Activated CD4-positive, alpha-beta memory T cell treated with anti-CD3 and anti-CD28 coated beads, Interleukin-2, amount 10 ng/mL, durations not matched to agents 7 days and 5 days (primary cell): ENCODE measurements at regions not wholly inside any gene's neighbourhood (a gene's known extent, or its start where the extent isn't known, plus 50 kb on each side); places are given as distances from the start of the nearest gene placed in this dataset.

Source experiments
- CTCF ChIA-PET: fragments of 350-600 bp; sonication (Branson Sonifier 250); formaldehyde crosslinking; loops from one replicate; lab custom pipeline; 2021; ENCODE audit warnings: antibody characterized with exemption, inconsistent platforms; lab: Charles Lee
- POLR2A ChIA-PET: fragments of 350-600 bp; sonication (Branson Sonifier 250); formaldehyde crosslinking; loops from one replicate; lab custom pipeline; 2021; ENCODE audit warnings: antibody characterized with exemption; lab: Charles Lee
- DNase-seq: peaks from one replicate; pipeline ENCODE4 v3.0.0-alpha.2; 2020
- H3K27ac Mint-ChIP-seq: one replicate; pipeline ENCODE4 v1.8.0; 2021; ENCODE audit warnings: mild to moderate bottlenecking, mixed read lengths
- H3K27me3 Mint-ChIP-seq: one replicate; pipeline ENCODE4 v1.8.0; 2021; ENCODE audit warnings: mixed read lengths
- H3K36me3 Mint-ChIP-seq: one replicate; pipeline ENCODE4 v1.8.0; 2021; ENCODE audit warnings: low read depth, mixed read lengths
- H3K4me1 Mint-ChIP-seq: one replicate; pipeline ENCODE4 v1.8.0; 2021; ENCODE audit warnings: mixed read lengths
- H3K4me3 Mint-ChIP-seq: one replicate; pipeline ENCODE4 v1.8.0; 2021; ENCODE audit warnings: mild to moderate bottlenecking, mixed read lengths
- H3K9me3 Mint-ChIP-seq: one replicate; pipeline ENCODE4 v1.8.0; 2021; ENCODE audit warnings: mixed read lengths

DNA sequence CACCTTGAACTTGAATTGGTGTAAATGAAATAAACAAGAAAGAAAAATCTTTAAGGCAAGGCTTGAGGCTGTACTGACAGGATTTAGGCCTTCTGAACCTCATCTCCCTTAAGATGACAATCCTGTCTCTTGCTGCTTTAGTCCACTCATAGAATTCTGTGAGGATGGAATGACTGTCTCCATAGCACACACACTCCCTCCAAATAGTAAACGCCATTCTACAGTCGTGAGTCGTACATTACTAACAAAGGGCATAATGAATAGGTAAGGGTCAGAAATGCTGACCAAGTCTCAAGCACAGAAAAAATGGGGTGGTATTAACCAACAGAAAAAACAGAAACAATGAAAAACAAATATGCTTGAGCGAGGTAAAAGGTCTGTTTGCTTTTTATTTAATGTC is 71.8 kb upstream of the SIMC1 start:
- Mint-ChIP-seq H3K27ac (no peak overlapping the region), H3K4me1 (no peaks in the 10 kb centered on the region), H3K36me3 (no peaks in the 10 kb centered on the region), H3K27me3 (peaks cover 48% of the 10 kb centered on the region), H3K9me3 (no peaks in the 10 kb centered on the region), H3K4me3 (no peak overlapping the region)
- CTCF ChIA-PET: no interaction called here
- POLR2A ChIA-PET: no interaction called here
- DNase-seq: no peak

DNA sequence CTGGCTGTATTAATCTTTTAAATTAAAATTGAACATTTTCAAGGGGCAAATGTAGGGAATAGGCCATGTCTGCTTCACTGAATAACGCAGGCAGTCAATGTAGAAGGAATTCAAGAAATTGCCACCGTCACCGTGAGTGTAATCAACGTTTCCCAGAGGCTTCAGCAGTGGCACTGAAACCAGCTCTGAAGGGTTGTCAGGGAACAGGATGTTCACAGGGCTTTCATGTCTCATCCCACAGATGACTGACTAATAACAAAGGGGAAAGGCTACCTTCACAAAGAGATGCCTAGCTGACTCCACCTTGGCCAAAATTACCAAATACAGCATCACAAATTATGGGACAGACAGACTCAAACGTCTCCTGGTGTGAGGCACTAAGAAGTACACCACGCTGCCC is 70.4 kb upstream of the SIMC1 start:
- no peaks in the 10 kb centered on the region for H3K9me3 Mint-ChIP-seq
- no peaks in the 10 kb centered on the region for H3K4me1 Mint-ChIP-seq
- peaks cover 46% of the 10 kb centered on the region for H3K27me3 Mint-ChIP-seq
- POLR2A ChIA-PET: no interaction called here
- no peak overlapping the region for H3K4me3 Mint-ChIP-seq
- no peak for DNase-seq
- CTCF ChIA-PET: no interaction called here
- no peak overlapping the region for H3K27ac Mint-ChIP-seq
- H3K36me3 Mint-ChIP-seq: no peaks in the 10 kb centered on the region

DNA sequence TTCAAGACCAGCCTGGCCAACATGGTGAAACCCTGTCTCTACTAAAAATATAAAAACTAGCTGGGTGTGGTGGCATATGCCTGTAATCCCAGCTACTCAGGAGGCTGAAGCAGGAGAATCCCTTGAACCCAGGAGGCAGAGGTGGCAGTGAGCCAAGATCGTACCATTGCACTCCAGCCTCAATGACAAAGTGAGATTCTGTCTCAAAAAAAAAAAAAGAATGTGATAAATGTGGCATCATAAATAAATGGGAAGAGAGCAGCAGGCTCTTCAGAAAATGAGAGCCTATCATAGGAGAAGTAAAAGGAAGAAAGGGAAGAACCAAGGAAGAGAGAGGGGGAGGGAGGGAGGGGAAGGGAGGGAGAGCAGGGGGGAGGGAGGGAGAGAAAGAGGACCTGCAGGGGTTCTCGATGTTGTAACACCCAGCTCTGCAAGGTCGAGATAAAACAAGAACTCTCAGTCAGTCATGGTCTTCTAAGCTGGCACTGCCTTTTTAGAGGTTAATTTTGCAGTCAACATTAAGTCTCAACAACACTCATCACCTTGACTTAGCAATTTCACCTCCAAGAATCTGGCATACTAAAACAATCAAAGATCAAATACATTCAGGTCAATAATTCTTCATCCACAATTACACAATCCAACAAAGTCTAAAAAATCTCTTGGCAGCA is 68.7 kb upstream of the SIMC1 start:
- Mint-ChIP-seq H3K27me3 (peaks cover 33% of the 10 kb centered on the region), H3K9me3 (no peaks in the 10 kb centered on the region), H3K4me1 (no peaks in the 10 kb centered on the region), H3K27ac (no peak overlapping the region), H3K36me3 (no peaks in the 10 kb centered on the region), H3K4me3 (no peak overlapping the region)
- ChIA-PET CTCF (no interaction called here), POLR2A (no interaction called here)
- no peak for DNase-seq

DNA sequence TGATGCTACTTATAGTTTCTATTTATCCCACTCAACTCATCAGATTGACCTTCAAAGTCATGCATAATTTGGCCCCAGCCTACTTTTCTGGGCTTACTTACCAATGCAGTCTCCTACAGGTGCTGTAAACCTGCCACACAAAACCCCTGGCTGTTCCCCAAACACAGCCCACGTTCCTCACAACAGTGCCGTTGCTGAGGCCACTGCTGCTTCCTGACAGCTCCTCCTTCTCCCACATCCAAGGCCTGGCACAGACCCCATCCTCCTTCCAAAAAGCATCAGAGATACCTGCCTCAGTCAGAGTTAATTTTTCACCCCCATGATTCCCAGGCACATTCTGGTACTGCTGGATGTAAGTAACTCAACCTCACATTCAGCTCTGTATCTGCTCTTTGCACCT is 68.1 kb upstream of the SIMC1 start:
- CTCF ChIA-PET: interaction anchor here (1.0 kb wide), 1 partner anchor 192 kb away, joined by 3 read pairs; no protein-coding TSS in a partner anchor
- Mint-ChIP-seq H3K27me3 (peaks cover 30% of the 10 kb centered on the region), H3K36me3 (no peaks in the 10 kb centered on the region), H3K9me3 (no peaks in the 10 kb centered on the region), H3K4me3 (no peak overlapping the region), H3K27ac (no peak overlapping the region), H3K4me1 (no peaks in the 10 kb centered on the region)
- POLR2A ChIA-PET: no interaction called here
- DNase-seq: no peak

DNA sequence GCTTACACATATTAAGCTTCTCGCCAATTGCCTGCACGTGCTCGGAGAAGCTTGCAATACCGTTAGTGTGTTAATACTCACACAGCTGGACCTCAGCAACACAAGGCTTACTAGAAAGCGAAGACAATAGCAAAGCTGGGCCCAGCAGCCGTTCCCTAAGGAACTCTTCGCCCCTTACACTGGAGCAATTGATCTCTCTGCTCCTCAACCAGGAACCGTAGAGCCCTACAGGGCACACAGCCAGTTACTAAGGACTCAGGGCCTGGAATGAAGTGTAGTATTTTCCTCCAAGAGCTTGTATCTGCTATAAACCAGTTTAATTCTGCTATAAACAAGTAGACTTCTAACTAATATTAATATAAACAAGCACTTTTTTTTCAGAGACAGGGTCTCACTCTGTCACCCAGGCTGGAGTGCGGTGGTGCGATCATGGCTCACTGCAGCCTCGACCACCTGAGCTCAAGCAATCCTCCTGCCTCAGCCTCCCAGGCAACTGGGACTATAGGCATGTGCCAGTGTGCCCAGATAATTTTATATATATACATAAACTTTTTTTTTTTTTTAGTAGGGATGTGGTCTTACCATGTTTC is 67.0 kb upstream of the SIMC1 start:
- DNase-seq: no peak
- no peaks in the 10 kb centered on the region for H3K4me1 Mint-ChIP-seq
- POLR2A ChIA-PET: interaction anchor here (0.6 kb wide), 1 partner anchor 1169 kb away, joined by 3 read pairs; no protein-coding TSS in a partner anchor

DNA sequence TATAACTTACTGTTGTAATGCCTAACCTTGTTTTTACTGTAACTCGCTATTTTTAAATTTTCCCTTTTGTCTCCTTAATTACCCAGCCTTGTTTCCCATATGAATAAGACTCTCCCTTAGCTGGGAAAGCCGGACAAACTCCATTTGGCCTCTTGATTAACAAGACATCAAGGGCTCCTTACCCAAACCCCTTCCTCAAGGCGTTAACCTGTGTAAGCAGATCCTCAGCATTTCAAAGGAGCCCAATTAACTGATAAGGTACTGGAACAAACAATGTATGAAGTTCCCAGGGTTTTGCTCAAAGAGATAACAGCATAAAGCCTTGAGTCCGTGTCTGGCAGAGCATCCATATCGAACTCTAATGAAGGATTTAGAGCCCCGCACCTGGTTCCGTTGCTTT is 66.0 kb upstream of the SIMC1 start:
- ChIA-PET CTCF (no interaction called here), POLR2A (no interaction called here)
- H3K27ac Mint-ChIP-seq: no peak overlapping the region
- no peak for DNase-seq
- no peaks in the 10 kb centered on the region for H3K4me1 Mint-ChIP-seq
- no peaks in the 10 kb centered on the region for H3K9me3 Mint-ChIP-seq
- peaks cover 26% of the 10 kb centered on the region for H3K27me3 Mint-ChIP-seq
- H3K36me3 Mint-ChIP-seq: no peaks in the 10 kb centered on the region
- H3K4me3 Mint-ChIP-seq: no peak overlapping the region

More for the DNA sequence above, 67.0 kb upstream of the SIMC1 start:
- Mint-ChIP-seq H3K27me3 (peaks cover 28% of the 10 kb centered on the region), H3K4me3 (no peak overlapping the region), H3K9me3 (no peaks in the 10 kb centered on the region), H3K27ac (no peak overlapping the region), H3K36me3 (no peaks in the 10 kb centered on the region)
- CTCF ChIA-PET: interaction anchor here (1.0 kb wide), 1 partner anchor 191 kb away, joined by 3 read pairs; no protein-coding TSS in a partner anchor

DNA sequence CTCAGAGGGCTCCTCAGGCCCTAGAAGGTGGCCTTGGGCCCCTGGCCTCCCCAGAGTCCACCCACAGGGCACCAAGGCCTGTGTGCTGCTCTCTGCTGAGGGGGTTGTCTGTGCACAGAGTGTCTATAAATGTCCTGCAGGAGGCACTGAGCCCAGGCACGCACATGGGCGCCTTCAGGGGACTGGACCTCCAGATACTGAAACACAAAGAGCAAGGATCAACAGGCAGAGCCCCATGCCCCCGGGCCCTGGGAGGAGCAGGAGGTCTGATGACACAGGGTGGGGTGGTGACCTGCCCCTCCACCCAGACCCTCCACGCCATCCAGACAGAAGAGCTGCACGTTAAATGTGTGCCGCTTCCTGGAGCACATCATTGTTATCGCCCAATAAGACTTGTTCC is 64.6 kb upstream of the SIMC1 start:
- Mint-ChIP-seq H3K27ac (no peak overlapping the region), H3K4me3 (no peak overlapping the region), H3K4me1 (no peaks in the 10 kb centered on the region), H3K36me3 (no peaks in the 10 kb centered on the region), H3K9me3 (no peaks in the 10 kb centered on the region), H3K27me3 (peaks cover 26% of the 10 kb centered on the region)
- ChIA-PET POLR2A (no interaction called here), CTCF (no interaction called here)
- no peak for DNase-seq

DNA sequence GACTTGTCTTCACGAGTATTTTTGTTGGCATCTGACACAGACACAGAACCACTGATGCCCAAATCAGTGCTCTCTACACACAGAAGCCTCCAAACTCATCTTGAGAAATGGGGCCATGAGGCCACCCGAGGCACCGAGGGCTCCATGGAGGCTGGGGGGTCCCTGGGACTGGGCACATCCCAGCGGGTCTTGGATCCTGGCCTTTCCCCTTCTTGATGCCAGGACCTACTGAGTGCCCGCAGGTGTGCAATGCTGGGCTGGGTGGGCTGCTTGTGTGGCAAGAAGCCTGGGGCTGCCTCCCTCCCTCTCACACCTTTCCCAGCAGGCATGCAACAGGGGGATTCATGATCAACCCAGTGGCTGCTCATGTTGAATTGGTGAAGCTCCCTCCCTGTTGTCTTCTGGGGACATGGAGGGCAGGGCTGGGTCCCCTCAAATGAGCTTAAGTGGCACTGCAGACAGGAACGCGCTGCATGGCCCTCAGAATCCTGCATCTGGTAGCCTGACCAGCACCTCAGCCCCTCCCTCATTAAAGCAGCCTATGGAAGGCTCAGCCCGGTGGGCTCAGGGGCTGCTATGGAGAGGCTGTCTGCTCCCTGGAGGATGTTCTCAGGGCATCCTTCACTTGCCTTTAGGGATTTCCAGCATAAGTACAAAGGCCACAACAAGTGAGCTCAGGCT is 63.7 kb upstream of the SIMC1 start:
- Mint-ChIP-seq H3K4me3 (no peak overlapping the region), H3K27me3 (peaks cover 32% of the 10 kb centered on the region), H3K9me3 (no peaks in the 10 kb centered on the region), H3K4me1 (no peaks in the 10 kb centered on the region), H3K36me3 (no peaks in the 10 kb centered on the region), H3K27ac (no peak overlapping the region)
- DNase-seq: no peak
- ChIA-PET POLR2A (no interaction called here), CTCF (no interaction called here)

DNA sequence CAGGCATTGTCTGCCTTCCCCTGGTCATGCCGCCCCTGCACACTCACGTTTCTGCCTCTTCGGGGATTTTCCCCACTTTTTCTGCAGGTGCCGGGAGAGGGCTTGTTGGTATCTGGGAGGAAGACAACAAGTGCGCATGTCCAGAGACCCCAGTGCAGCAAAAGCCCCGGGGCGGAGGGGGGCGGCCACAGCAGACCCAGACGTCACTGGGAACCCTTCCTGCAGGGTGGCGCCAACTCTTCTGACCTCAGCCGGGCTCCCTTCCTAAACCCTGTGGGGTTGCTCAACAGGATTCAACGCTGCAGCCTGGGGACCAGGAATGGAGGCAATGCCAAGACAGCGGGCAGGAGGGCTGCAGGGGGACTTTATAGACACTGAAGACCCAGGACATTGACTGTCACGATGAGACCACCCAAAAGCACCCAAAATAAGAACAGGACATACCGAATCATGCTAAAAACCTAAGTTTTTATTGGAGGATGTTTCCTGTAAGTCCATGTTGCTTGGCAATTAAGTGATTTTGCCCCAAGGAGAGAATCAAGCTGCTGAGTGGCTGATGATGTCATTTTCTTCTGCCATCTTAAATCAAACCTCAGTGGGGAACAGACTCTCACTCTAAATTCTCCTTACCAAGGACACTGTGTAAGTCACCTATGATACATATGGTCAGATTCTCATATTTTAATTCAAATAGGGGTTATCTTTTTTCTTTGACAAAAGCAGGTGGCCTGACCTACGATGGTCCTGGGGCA is 62.9 kb upstream of the SIMC1 start:
- ChIA-PET CTCF (no interaction called here), POLR2A (no interaction called here)
- Mint-ChIP-seq H3K4me3 (no peak overlapping the region), H3K9me3 (no peaks in the 10 kb centered on the region), H3K27me3 (peaks cover 35% of the 10 kb centered on the region), H3K36me3 (no peaks in the 10 kb centered on the region), H3K27ac (no peak overlapping the region), H3K4me1 (no peaks in the 10 kb centered on the region)
- DNase-seq: no peak

DNA sequence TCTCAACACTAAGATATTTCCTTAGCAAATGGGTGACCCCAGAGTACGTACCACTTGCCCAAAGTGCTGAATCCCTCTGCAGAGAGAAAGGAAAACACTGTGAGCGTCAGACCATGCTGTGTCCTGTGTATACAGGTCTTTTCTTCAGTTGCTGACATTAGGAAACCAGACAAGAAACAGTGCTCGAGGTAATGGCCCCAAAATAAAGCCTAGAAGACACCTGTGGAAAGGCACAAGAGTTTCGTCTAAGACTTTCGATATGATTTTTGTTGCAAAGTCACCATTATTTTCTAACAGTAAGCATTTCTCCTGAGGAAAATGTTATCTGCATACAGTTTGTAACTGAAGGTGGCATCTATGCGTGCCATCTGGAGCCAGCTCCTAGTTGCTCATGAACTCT is 62.0 kb upstream of the SIMC1 start:
- no peak overlapping the region for H3K4me3 Mint-ChIP-seq
- H3K4me1 Mint-ChIP-seq: no peaks in the 10 kb centered on the region
- peaks cover 41% of the 10 kb centered on the region for H3K27me3 Mint-ChIP-seq
- ChIA-PET CTCF (no interaction called here), POLR2A (no interaction called here)
- no peak for DNase-seq
- H3K36me3 Mint-ChIP-seq: no peaks in the 10 kb centered on the region
- no peaks in the 10 kb centered on the region for H3K9me3 Mint-ChIP-seq
- no peak overlapping the region for H3K27ac Mint-ChIP-seq

DNA sequence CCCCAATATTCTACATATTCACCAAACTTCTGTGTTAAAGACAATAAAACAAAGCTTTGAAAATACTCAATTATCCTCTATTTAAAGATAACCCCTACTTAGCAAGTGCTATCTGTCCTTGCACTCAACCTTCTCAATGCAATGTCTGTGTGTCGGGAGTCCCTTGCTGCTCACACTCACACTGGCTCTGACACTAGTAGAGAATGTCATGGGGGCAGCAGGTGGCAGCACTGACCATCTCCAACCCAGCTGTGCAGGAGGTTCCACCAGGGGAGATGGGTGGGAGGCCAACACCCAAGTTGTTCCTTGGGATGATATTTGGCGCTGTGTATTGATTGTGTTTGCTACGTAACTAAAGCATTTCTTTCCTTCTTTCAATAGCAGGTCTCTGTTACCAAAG is 59.4 kb upstream of the SIMC1 start:
- ChIA-PET CTCF (no interaction called here), POLR2A (no interaction called here)
- no peak for DNase-seq
- H3K4me1 Mint-ChIP-seq: no peaks in the 10 kb centered on the region
- H3K9me3 Mint-ChIP-seq: no peaks in the 10 kb centered on the region
- peaks cover 49% of the 10 kb centered on the region for H3K27me3 Mint-ChIP-seq
- H3K4me3 Mint-ChIP-seq: no peak overlapping the region
- H3K27ac Mint-ChIP-seq: no peak overlapping the region
- no peaks in the 10 kb centered on the region for H3K36me3 Mint-ChIP-seq

DNA sequence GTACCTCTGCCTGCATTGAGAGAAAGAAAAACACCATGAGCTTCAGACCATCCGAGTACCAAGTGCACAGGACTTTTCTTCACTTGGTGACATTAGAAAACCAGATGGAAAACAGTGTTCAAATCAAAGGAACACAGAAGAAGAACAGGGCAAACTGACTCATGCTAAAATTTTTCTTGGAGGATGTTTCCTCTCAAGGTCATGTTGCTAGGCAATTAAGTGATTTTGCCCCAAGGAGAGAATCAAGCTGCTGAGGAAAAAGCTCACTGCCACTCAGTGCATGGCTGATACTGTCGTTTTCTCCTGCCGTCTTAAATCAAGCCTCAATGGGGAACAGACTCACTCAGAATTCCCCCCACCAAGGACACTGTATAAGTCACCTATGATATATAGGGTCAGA is 57.9 kb upstream of the SIMC1 start:
- Mint-ChIP-seq H3K27me3 (peaks cover 51% of the 10 kb centered on the region), H3K27ac (no peak overlapping the region), H3K36me3 (no peaks in the 10 kb centered on the region), H3K4me3 (no peak overlapping the region), H3K9me3 (no peaks in the 10 kb centered on the region), H3K4me1 (no peaks in the 10 kb centered on the region)
- no peak for DNase-seq
- POLR2A ChIA-PET: no interaction called here
- CTCF ChIA-PET: no interaction called here

DNA sequence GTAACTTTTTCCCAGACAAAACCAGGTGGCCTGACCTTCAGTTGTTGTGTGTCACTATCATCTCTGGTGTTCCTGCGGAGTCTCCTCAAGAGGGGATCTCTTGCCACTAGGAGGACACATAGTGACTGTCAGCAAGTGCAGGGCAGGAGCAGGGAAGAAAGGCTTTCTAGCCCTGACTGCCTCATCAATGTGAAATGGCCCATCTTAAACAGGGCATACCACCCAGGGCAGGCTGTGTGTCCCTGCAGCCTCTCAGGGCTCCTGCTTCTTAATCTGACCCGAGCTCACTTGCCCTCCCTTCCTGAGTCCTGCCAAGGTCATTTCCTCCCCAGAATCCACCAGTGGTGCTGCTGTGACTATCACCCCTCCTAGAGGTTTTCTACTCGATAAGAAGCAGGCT is 57.4 kb upstream of the SIMC1 start:
- no peaks in the 10 kb centered on the region for H3K36me3 Mint-ChIP-seq
- H3K27ac Mint-ChIP-seq: no peak overlapping the region
- CTCF ChIA-PET: no interaction called here

More for the DNA sequence above, 57.4 kb upstream of the SIMC1 start:
- Mint-ChIP-seq H3K27me3 (peaks cover 48% of the 10 kb centered on the region), H3K4me1 (no peaks in the 10 kb centered on the region), H3K4me3 (no peak overlapping the region), H3K9me3 (no peaks in the 10 kb centered on the region)
- POLR2A ChIA-PET: no interaction called here
- no peak for DNase-seq
